ENCODE measurements at regions not wholly inside any gene's neighbourhood (a gene's known extent, or its start where the extent isn't known, plus 50 kb on each side); places are given as distances from the start of the nearest gene placed in this dataset.

DNA sequence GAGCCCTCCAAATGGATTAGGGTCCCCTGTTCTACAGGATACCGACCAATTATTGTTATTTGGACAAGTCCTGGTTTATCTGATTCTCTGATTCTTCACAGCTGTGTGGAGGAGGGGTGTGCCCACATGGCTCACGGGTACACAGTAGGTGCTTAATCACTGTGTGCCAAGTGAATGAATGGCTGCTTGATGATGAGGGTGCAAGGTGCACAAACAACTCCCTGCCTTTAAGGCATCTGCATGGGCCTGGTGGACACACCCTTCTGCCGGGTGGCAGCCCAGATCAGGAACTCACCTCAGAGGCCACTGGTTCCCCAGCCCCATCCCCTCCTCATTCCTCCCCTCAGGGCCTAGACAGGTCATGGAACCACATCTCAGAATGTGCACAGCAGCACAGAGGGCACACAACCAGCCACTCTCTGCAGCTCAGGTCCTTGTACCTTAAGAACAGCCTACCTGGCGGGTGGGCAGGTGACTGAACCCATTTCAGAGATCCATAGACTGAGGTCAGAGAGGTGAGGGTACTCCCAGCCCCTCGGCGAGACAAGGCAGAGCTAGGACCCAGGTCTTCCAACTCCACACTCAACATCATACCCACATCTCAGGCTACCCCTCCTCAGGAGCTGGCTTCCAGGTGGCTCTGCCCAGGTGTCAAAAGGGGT lies 50.3 kb downstream of the SHANK2 start:
- ATAC-seq (no peak), DNase-seq (no peak)
- intact Hi-C loops (cut with DNase I): no loop called here

DNA sequence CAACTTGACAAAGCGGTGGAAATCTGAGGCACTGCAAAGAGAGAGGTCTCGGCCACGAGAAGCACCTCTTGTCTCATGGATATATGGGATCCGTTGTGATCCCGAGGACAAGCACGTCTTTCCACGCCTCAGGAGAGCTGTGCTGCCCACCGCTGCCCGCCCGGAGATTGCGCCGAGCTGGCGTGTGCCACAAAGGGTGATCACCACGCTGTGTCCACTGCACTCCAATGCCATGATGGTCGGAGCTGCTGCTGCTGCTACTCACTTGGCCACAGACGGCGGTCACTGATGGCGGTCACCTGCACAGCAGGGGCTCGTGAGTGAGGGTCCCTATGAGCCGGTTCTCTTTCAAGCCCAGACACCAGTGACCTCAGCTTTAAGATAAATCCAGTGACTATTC lies 51.1 kb downstream of the SHANK2 start:
- intact Hi-C loops (cut with DNase I): no loop called here
- no peak for ATAC-seq
- no peak for DNase-seq

DNA sequence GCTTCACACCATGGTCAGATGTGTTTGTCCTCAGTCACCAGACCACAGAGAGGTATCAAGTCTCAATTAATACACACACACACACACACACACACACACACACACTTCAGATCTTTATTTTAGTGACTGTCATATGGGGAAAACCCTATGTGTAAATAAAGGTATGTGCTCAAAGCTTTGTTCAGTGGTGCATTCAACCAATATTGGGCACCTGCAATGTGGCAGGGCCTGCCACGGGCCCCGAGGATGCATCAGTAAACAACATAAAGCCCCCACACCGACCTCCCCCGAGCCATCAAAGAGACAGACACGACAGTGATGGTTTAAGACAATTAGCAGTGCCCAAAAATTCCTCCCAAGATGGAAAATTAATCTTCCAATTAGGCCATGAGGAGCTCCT lies 51.6 kb downstream of the SHANK2 start:
- ATAC-seq (no peak), DNase-seq (no peak)
- intact Hi-C loops (cut with DNase I): no loop called here

DNA sequence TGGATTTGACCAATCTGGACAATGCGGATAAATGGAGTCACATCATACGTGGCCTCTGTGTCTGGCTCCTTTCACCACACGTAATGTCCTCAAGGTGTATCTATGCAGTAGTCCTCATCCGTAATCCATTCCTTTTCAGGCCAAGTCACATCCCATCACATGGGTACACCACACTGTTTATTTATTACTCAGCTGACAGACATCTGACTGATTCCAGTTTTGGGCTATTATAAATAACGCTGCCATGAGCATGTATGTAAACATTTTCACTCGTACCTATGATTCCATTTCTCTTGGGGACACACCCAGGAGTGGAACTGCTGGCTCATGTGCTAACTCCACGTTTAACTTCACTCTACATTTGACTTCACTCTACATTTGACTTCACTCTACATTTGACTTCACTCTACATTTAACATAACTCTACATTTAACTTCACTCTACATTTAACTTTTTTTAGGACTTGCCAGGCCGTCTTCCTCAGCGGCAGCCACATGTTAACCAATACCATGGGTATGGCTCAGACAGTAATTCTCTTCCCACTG lies 52.1 kb downstream of the SHANK2 start:
- ATAC-seq (no peak), DNase-seq (no peak)
- intact Hi-C loops (cut with DNase I): no loop called here

DNA sequence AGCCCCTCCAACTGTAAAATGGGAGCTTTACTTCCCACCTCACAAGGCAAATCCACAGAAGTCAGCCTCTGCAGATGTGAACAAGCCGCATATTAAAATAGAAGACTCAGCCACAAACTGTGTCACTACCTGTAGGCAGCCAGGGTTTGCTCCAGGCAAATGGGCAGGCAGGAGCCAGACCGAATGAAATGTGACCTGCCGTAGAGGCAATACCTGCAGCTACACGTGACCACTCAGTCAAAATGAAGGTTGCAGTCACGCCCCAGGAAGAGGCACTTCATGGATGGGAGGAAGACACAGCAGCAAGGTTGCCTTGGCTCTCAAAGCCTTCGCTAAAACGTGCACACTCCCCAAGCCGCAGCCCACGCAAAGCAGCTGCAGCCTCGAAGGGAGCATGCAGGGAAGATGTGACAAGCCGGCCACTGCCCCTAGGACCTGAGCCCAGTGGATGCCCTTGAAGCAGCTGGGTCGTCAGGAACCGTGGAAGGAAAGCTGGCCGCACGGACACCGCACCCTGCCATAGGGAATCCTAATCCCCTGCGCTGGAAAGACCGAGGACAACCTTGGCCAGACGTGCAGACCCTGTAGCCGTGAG lies 53.1 kb downstream of the SHANK2 start:
- intact Hi-C loops (cut with DNase I): no loop called here
- ATAC-seq (no peak), DNase-seq (no peak)

DNA sequence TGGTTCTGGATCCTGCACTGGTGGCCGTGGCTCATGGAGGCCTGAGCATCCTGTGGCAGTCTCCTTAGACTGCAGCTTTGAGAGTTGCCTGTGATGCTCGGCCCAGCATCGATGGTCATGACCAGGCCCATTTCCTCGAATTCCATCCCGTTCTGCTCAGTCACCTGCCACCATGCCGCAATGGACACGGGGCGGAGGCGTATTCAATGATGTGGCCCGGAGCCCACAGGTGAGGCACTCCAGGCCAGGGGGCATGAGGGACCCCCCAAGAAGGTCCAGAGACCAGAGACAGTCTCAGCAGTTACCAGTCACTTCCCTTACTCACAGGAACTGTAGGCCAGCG lies 53.6 kb downstream of the SHANK2 start:
- no peak for ATAC-seq
- intact Hi-C loops (cut with DNase I): no loop called here
- DNase-seq: no peak

GRCh38 chr11:71198141-71198822 lies 54.1 kb downstream of the SHANK2 start:
- ATAC-seq (no peak), DNase-seq (no peak)
- intact Hi-C loops (cut with DNase I): no loop called here

DNA sequence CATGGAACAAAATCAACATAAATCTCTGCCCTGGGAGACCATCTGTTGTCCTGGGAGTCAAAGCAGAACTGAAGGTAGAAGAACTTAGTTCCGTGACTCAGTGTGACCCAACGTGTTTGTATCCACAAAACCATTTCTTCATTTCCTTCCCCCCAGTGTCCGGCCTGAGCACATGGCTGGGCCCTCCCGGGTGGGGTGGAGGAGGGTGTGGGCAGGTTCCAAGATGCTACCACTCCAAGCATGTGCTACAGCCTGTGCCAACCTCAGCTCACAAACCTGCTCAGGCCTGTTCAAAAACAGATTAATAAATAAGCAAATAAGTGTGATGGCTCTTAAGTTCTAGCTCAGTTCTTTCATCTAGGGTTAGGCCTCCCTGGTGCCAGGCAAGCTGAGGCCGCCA lies 55.3 kb downstream of the SHANK2 start:
- no peak for DNase-seq
- intact Hi-C loops (cut with DNase I): no loop called here
- ATAC-seq: no peak

- intact Hi-C loops (cut with DNase I): no loop called here
- ATAC-seq (no peak), DNase-seq (no peak)
These were observed 57.7 kb downstream of the SHANK2 start for GRCh38 chr11:71194710-71195109.

GRCh38 chr11:71193431-71193830 lies 58.9 kb downstream of the SHANK2 start:
- intact Hi-C loops (cut with DNase I): no loop called here
- ATAC-seq (no peak), DNase-seq (no peak)

- intact Hi-C loops (cut with DNase I): no loop called here
- DNase-seq (no peak), ATAC-seq (no peak)
These were observed 59.7 kb downstream of the SHANK2 start for GRCh38 chr11:71192629-71193028.

DNA sequence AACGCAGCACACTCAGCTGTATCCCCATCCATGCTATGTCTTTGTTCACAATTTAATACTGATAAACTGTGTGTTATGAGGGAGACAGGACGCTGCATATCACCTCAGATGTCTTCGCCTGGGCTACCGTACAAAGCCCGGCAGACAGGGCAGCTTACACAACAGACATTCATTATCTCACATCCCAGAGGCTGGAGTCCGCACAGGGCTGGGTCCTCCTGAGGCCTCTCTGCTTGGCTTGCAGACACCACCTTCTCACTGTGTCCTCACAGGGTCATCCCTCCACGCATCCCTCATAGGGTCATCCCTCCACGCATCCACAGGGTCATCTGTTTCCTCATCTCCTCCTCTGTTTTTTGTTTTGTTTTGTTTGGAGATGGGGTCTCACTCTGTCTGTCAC lies 61.2 kb downstream of the SHANK2 start:
- intact Hi-C loops (cut with DNase I): no loop called here
- DNase-seq (no peak), ATAC-seq (no peak)

GRCh38 chr11:71190551-71190950 lies 61.8 kb downstream of the SHANK2 start:
- intact Hi-C loops (cut with DNase I): no loop called here
- ATAC-seq: no peak
- DNase-seq: no peak

DNA sequence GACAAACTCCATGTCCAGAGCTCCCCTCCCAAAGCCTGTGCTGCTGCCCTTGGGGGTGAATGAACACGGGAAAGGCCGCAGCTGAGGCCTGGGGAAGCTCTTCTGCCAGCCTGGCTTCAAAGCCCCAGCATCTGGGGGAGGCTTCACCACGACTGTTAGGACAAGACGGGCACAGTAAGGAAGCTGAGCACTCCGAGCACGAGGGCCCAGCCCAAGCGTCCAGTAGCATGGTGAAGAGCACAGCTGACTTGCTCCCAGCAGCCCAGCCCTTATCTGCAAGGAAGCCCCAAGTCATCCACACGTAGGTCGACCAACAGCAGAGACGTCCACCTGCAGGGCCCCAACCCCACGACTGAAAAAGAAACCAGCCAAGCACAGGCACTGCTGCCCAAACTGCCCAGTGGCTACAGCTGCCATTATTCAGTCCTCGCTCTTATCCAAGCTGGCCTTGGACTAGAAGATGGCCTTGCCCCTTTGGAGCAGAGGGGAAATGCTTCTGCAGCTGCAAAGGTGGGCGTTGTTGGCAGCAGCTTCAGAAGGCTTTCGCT lies 62.5 kb downstream of the SHANK2 start:
- intact Hi-C loops (cut with DNase I): no loop called here
- DNase-seq (no peak), ATAC-seq (no peak)

GRCh38 chr11:71188886-71189767 lies 63.2 kb downstream of the SHANK2 start:
- intact Hi-C loops (cut with DNase I): no loop called here
- DNase-seq (no peak), ATAC-seq (no peak)

DNA sequence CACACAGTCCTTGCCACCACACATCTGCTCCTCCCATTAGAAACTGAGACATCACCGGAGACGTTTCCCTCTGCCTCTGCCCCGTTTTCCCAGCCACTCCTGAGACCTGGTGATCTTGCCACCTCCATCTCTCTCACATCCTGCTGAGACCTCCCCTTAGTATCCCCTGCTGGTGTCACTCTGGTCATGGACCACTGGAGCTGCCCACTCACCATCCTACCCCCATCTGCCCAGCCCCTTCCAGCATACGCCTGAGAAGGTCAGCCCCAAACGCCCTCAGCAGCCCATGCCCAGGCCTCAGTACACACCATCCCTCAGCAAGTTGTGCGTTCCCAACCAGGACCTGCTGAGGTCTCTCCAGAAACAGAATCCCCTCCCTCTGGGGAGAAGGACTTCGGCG lies 64.3 kb downstream of the SHANK2 start:
- ATAC-seq: no peak
- no peak for DNase-seq
- intact Hi-C loops (cut with DNase I): no loop called here

GRCh38 chr11:71186806-71187205 lies 65.6 kb downstream of the SHANK2 start:
- intact Hi-C loops (cut with DNase I): no loop called here
- no peak for DNase-seq
- no peak for ATAC-seq

GRCh38 chr11:71185411-71185810 lies 67.0 kb downstream of the SHANK2 start:
- ATAC-seq (no peak), DNase-seq (no peak)
- intact Hi-C loops (cut with DNase I): no loop called here

DNA sequence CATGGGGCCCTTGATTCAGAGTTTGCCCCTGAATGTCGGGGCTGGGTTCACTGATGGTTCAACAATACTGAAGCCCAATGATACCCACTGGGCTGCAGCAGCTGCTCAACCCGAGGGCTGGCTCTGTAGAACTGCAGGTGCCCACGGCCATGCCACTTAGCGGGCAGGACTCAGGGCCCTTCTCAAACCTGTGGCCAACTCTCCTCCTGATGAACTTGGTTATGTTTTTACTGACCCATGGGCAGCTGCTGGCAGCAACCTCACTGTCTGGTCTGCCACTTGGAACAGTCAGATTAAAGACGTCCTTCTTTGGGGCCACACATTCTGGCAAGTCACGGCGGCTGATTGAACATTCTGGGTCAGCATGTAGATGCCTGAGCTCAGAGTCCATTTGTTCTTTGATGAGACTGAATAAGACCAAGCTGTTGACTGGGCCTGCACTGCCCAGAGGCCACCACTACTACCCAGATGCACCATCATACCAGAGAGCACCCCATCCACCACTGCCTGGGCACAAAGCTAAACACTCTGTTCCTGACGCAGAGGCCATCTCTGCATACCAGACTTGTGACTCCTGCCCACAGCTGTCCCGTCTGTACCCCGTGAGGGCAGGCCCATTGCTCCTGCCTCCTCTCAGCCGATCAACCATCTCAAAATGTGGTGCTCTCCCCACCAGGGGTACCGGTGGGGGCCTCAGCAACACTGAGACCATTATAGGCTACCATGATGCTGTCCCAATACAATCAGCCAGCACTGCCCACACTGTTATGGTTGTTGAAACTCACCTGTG lies 67.8 kb downstream of the SHANK2 start:
- no peak for ATAC-seq
- DNase-seq: no peak
- intact Hi-C loops (cut with DNase I): no loop called here
